Gastroesophageal sphincter (tissue), 3 donors: ENCODE measurements at regions not wholly inside any gene's neighbourhood (a gene's known extent, or its start where the extent isn't known, plus 50 kb on each side); places are given as distances from the start of the nearest gene placed in this dataset.
"Not testable (repeated sequence)": the region's sequence is repeated elsewhere in the genome, so short reads cannot be mapped to it uniquely, and the experiment has no call there.

ENCODE experiments used
- CTCF ChIP-seq, 4 experiments: fragments of 200-600 bp in 2 of 4; fragments of 450-650 bp in 2 of 4; sonication (generic) in 1 of 4; IDR thresholded peaks; one replicate each; pipeline ENCODE4 v1.5.1; 2017 to 2019; ENCODE audit warnings: antibody characterized with exemption in 4 of 4, mild to moderate bottlenecking in 2 of 4, moderate library complexity in 2 of 4
- POLR2A ChIP-seq, 2 donors: fragments of 450-650 bp; IDR thresholded peaks; one replicate each; pipeline ENCODE4 v1.6.1; 2017; ENCODE audit warnings: antibody characterized with exemption in 2 of 2, mild to moderate bottlenecking in 2 of 2, moderate library complexity in 1 of 2
- POLR2AphosphoS5 ChIP-seq: sonication (generic); formaldehyde crosslinking; IDR thresholded peaks from one replicate; pipeline ENCODE4 v1.6.1; 2017; ENCODE audit warnings: antibody characterized with exemption

GRCh38 chr5:12667818-12668217 lies 763.6 kb upstream of the CTNND2 start:
- not testable (repeated sequence) for TF ChIP-seq POLR2A (IDR thresholded peaks at IDR 0.05); CTCF (IDR thresholded peaks at IDR 0.05); POLR2AphosphoS5
